ENCODE measurements at regions not wholly inside any gene's neighbourhood (a gene's known extent, or its start where the extent isn't known, plus 50 kb on each side); places are given as distances from the start of the nearest gene placed in this dataset.

DNA sequence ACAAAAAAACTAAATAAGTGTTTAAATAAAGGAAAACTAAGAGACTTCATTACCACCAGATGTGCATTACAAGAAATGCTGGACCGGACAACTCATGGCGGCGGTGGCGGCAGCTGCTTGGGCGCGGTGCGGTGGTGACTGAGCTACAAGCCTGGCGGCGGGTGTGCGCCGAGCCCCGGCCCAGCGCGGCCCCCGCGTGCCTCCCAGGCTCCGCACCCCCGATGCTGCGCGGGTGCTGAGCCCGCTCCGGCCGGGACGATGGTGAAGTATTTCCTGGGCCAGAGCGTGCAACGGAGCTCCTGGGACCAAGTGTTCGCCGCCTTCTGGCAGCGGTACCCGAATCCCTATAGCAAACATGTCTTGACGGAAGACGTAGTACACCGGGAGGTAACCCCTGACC is 52.2 kb upstream of the RCOR3 start:
- intact Hi-C loops (cut with DNase I; ENCODE audit: low total_unique reads): no loop called here
- H3K27me3 ChIP-seq (replicated peaks in 1 of 7): no peaks in the 10 kb centered on the region
- no peaks in the 10 kb centered on the region for H3K4me1 ChIP-seq
- no peaks in the 10 kb centered on the region for H3K36me3 ChIP-seq
- DNase-seq: no peak
- WGBS, 5 donors: 91 to 95% (median 94%) methylated on average over 23 to 33 of the region's 33 CpGs
- no peak overlapping the region for H3K27ac ChIP-seq
- H3K9me3 ChIP-seq: peaks cover 0 to 9% (median 4%) of the 10 kb centered on the region in 8 donors
- TF ChIP-seq, protein P1, sequence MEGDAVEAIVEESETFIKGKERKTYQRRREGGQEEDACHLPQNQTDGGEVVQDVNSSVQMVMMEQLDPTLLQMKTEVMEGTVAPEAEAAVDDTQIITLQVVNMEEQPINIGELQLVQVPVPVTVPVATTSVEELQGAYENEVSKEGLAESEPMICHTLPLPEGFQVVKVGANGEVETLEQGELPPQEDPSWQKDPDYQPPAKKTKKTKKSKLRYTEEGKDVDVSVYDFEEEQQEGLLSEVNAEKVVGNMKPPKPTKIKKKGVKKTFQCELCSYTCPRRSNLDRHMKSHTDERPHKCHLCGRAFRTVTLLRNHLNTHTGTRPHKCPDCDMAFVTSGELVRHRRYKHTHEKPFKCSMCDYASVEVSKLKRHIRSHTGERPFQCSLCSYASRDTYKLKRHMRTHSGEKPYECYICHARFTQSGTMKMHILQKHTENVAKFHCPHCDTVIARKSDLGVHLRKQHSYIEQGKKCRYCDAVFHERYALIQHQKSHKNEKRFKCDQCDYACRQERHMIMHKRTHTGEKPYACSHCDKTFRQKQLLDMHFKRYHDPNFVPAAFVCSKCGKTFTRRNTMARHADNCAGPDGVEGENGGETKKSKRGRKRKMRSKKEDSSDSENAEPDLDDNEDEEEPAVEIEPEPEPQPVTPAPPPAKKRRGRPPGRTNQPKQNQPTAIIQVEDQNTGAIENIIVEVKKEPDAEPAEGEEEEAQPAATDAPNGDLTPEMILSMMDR (IDR thresholded peaks at IDR 0.05 in 8 of 11, conservative IDR thresholded peaks at IDR 0.05 in 3 of 11): no peak
- TF ChIP-seq POLR2A (IDR thresholded peaks at IDR 0.05): no peak
- TF ChIP-seq POLR2AphosphoS5 (IDR thresholded peaks at IDR 0.05): no peak
- no peak overlapping the region for H3K4me3 ChIP-seq

DNA sequence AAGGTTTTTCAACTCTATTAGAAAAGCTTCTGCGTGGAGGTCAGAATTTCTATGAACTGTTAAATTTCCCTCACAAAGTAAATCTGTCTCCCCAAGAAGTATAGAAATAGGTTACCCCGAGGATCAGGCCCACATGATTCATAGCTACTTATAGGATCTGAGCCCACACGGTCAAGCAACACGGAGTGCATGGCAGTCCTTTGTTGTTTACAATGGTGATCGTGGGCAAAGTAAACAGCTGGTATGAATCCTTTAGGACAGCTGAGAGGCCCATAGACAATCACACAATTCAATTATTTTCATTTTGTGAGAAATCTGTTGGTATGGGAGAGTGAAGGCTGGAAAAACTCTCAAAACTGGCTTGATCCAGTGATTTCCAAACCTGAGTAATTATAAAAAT is 58.9 kb upstream of the RCOR3 start:
- H3K4me3 ChIP-seq: no peak overlapping the region
- no peaks in the 10 kb centered on the region for H3K27me3 ChIP-seq (replicated peaks in 1 of 7)
- 86 to 94% (median 90%) methylated on average over 5 of the region's 5 CpGs for WGBS, 5 donors
- H3K27ac ChIP-seq: no peak overlapping the region
- TF ChIP-seq POLR2AphosphoS5 (IDR thresholded peaks at IDR 0.05) (no peak), POLR2A (IDR thresholded peaks at IDR 0.05) (no peak)
- TF ChIP-seq, protein P1 (IDR thresholded peaks at IDR 0.05 in 8 of 11, conservative IDR thresholded peaks at IDR 0.05 in 3 of 11): no peak
- intact Hi-C loops (cut with DNase I; ENCODE audit: low total_unique reads): no loop called here
- no peaks in the 10 kb centered on the region for H3K36me3 ChIP-seq
- no peak for DNase-seq
- H3K9me3 ChIP-seq: peaks cover 0 to 11% (median 8%) of the 10 kb centered on the region in 8 donors
- no peaks in the 10 kb centered on the region for H3K4me1 ChIP-seq

DNA sequence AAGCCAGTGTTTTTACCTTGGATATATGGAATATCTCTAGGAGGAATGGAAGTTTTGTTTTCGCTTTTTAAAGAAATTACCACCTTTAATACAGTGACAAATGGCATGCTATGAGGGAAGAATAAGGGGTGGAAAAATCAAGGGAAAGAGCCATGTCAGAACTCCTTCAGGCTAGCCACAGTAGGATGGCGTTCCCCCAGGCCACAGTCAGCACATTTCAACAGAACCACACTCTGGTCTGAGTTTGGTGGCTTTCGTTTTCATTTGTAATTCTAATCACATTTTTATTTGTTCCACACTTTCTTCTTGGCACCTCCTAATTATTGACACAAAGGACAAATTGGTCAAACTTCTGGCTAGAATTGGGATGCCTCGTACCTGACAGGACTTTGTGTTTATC is 60.3 kb upstream of the RCOR3 start:
- Histone ChIP-seq H3K27ac (no peak overlapping the region), H3K36me3 (no peaks in the 10 kb centered on the region), H3K4me1 (no peaks in the 10 kb centered on the region), H3K4me3 (no peak overlapping the region), H3K9me3 (peaks cover 0 to 11% (median 8%) of the 10 kb centered on the region in 8 donors), H3K27me3 (replicated peaks in 1 of 7) (no peaks in the 10 kb centered on the region)
- no peak for TF ChIP-seq POLR2A (IDR thresholded peaks at IDR 0.05)
- no peak for TF ChIP-seq POLR2AphosphoS5 (IDR thresholded peaks at IDR 0.05)
- TF ChIP-seq, protein P1 (IDR thresholded peaks at IDR 0.05 in 8 of 11, conservative IDR thresholded peaks at IDR 0.05 in 3 of 11): no peak
- intact Hi-C loops (cut with DNase I; ENCODE audit: low total_unique reads): no loop called here
- WGBS, 5 donors: 65 to 81% (median 68%) methylated on average over 4 of the region's 4 CpGs
- no peak for DNase-seq

DNA sequence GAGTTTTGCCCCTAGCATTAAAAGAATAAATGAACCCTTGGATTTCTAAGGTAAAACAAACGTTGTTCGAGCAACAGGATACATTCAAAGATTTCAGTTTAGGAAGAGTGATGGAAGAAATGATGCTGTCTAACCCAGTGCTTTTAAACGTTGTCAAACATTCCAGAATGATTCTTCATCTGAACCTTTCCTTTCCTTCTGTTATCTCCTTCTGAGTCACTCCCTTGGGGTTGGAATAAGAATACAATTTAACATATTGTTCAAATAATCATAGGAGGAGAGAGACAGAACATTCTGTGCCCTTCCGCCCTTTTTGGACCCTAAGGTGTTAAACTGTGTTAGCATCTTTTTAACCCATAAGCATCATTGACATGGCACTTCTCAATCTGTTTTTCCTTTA is 61.1 kb upstream of the RCOR3 start:
- no peaks in the 10 kb centered on the region for H3K27me3 ChIP-seq (replicated peaks in 1 of 7)
- intact Hi-C loops (cut with DNase I; ENCODE audit: low total_unique reads): no loop called here
- no peak overlapping the region for H3K4me3 ChIP-seq
- TF ChIP-seq, protein P1 (IDR thresholded peaks at IDR 0.05 in 8 of 11, conservative IDR thresholded peaks at IDR 0.05 in 3 of 11): no peak
- TF ChIP-seq POLR2A (IDR thresholded peaks at IDR 0.05) (no peak), POLR2AphosphoS5 (IDR thresholded peaks at IDR 0.05) (no peak)
- 83 to 89% (median 84%) methylated on average over 4 of the region's 4 CpGs for WGBS, 5 donors
- no peaks in the 10 kb centered on the region for H3K36me3 ChIP-seq
- H3K4me1 ChIP-seq: no peaks in the 10 kb centered on the region
- no peak overlapping the region for H3K27ac ChIP-seq
- H3K9me3 ChIP-seq: peaks cover 0 to 11% (median 8%) of the 10 kb centered on the region in 8 donors
- DNase-seq: no peak
